NK-92 treated with Interleukin-12 subunit alpha and Interleukin-12 subunit beta, amount 100 ng/mL, for 24 hours (cell line): ENCODE measurements at regions not wholly inside any gene's neighbourhood (a gene's known extent, or its start where the extent isn't known, plus 50 kb on each side); places are given as distances from the start of the nearest gene placed in this dataset.
A peak's percentile ranks its signal among the peaks of the same experiment; 100 is the strongest.
"Not testable (repeated sequence)": the region's sequence is repeated elsewhere in the genome, so short reads cannot be mapped to it uniquely, and the experiment has no call there.

Experiments used
- DNase-seq: peaks from one replicate; lab custom pipeline; 2025; lab: John Stamatoyannopoulos, UW

DNA sequence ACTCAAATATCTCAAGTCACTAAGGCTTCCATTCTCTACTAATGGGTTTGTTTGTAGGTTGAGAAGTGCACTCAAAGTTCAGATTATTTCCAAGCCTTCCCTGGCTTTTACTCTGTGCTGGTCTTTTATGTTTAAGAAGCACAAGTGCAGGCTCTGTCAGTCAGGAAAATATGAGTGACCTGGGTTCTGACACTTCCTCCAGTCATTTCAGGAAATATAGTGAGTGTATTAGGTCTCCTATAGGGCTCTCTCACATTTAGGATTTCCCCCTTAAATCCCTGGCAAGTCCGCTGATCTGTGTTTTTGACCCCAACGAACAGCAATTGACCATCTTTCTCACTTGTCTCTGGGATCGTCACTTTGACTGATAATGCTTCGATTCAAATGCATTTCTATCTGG lies 210.2 kb downstream of the ARPP21 start:
- no peak for DNase-seq

DNA sequence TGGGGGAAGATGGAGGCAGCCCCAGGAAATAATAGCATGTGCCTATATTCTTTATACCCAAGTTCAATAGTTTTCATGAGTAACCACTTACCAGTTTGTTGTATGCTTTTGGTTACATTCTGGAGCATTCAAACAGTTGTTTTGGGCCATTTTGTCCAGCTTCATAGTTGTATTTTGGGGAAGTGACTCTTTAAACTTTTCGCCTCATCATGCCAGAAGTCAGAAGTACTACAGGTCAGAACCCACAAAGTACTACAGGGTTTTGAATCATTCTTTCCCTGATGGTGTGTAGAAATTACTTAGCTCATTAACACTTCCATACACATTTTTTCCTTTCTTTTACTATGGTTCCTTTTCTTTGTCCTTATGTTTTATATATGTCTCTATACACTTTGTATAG lies 210.6 kb downstream of the ARPP21 start:
- DNase-seq: no peak

DNA sequence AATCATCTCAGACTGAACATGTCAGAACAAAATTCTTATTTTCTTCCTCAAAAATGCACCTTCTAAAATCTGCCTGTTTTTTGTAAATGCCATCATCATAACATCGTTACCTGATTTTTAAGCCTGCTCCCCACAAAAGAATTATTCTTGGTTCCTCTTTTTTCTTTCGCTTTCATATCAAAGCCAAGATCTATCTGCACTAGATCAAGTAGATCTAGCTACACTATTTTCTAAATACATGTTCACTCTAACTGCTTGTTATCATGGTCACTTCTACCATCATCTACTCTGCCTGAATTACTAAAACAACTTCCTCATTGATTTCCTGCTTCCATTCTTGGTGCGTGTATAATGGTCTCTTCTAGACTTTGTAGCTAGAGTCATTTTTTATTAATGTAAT lies 217.7 kb downstream of the ARPP21 start:
- DNase-seq: no peak

DNA sequence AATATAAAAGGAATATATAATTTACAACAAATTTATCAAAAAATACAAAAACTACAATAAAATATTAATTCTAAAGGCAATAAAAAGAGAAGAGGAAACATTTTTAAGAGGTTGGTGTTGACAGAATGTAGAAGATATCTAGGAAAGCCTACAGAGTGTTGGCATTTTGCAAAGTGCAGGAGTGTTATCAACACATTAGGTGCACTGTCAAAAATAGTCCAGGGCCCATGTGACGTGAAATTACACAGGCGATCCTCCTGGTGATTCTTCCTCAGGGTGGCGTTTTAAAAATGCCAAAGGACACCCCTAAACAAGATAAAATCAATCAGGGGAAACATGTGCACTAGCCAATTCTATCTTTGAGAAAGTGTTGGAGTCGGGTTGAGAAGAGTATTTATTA lies 222.7 kb downstream of the ARPP21 start:
- no peak for DNase-seq

DNA sequence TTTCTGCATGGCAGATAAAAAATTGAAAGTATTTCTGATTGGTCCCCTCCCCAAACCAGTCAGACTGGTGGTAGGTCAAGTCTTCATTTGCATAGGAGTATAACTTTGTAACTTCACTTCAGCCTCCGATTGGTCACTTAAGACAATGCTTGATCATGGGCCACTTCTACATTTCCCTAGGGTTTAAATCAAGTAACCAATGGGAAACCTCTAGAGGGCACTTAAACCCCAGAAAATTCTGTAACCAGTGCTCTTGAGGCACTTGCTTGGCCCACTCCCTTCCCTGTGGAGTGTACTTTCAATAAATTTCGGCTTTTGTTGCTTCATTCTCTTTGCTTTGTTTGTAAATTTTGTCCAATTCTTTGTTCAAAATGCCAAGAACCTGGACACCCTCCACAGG lies 225.5 kb downstream of the ARPP21 start:
- DNase-seq: no peak

DNA sequence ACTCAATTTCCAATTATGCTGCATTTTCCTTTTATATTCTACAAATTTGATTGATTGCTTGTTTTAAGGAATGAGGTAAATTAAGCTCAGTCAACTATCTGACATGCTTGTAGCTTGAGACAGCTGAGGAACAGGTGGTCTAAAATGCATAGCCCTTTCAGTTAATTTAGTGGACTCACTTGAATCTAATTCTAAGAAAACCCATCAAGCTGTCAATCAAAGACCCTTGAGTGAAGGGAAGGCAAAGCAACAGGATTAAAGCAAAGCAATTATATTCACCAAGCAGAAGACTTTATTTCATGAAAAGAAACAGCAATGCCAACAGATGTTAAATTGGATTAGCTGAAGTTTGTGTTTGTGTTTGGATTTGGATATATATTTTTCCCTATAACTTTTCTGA lies 228.5 kb downstream of the ARPP21 start:
- DNase-seq: no peak

DNA sequence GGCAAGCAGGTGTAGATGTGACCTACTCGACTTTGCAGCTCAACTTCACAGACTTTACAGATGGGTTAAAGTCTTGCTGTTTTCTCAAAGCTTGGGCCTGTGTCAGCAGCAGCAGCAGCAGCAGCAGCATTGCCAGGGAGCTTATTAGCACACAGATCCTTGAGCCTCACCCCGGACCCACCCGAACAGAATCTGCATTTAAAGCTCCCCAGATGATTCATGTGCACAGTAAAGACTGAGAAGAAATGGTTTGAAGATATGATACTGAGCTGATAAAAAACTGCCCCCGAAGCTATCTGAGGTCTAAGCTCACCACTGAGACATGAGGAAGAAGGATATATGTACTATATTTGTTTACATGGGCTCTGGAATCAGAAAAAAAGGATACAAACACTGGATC lies 231.7 kb downstream of the ARPP21 start:
- no peak for DNase-seq

DNA sequence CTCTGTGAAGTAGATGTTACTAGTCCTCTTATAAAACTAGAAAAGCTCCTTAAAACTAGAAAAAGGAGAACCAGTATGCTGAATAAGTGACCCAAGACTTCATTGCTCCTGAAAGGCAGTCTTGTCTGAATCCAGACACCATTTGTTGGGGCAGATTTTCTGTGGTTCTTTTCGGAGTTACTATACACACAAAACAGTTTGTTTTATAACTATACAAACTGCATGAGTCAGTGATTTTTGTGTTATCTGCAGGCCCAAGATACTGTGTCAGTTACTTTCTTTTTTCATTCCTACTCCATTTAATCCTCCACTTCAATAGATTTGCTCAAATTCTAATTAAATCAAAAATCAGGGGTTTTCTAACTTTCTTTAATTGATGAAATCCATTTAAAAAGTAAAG lies 244.6 kb downstream of the ARPP21 start:
- DNase-seq: no peak

DNA sequence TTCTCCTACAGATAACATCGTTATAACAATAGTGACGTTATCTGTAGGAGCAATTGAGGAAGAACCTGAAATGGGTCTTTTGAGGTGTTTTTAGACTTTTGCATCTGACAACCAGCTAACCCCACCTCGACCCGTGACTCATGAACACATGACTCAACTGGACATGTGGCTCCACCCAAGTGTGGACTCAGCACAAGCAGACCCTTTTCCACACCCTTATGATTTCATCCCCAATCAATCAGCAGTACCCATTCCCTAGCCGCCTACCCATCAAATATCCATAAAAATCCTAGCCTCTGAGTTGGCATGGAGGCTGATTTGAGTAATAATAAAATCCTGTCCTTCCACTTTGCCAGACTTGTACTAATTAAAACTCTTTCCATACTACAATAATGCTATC lies 255.4 kb downstream of the ARPP21 start:
- DNase-seq: no peak

DNA sequence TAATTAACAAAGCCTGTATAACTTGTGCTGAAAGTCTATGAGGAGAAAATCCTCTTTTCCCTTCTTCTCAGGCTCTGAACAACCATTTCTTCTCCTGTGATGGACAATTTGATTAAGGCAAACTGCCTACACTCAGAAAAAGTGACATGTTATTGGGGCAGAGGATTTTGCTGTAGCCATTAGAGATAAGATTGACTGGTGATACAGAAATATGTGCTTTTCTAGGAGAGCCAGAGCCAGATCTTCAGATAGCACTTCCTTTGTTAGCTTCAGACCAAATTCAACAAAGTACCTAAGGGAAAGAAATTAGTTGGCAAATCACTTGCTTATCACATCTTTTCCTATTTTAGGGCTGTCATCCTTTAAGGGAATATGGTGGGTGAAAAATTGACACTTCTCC lies 259.9 kb downstream of the ARPP21 start:
- DNase-seq: no peak

DNA sequence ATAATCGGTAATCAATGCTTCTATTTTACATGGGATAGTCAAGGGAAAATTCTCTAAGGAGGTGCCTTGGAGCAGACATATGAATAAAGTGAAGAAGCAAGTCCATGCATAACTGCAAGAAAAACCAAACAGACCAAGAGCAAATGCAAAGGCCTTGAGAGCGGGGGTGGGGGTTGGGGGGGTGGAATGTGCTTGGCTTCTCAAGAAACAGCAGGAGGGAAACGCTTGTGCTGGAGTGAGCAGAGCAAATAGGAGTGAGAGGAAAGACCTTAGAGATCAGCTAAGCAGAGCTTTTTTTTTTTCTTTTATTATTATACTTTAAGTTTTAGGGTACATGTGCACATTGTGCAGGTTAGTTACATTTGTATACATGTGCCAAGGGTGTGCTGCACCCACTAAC lies 260.8 kb downstream of the ARPP21 start:
- DNase-seq: no peak

DNA sequence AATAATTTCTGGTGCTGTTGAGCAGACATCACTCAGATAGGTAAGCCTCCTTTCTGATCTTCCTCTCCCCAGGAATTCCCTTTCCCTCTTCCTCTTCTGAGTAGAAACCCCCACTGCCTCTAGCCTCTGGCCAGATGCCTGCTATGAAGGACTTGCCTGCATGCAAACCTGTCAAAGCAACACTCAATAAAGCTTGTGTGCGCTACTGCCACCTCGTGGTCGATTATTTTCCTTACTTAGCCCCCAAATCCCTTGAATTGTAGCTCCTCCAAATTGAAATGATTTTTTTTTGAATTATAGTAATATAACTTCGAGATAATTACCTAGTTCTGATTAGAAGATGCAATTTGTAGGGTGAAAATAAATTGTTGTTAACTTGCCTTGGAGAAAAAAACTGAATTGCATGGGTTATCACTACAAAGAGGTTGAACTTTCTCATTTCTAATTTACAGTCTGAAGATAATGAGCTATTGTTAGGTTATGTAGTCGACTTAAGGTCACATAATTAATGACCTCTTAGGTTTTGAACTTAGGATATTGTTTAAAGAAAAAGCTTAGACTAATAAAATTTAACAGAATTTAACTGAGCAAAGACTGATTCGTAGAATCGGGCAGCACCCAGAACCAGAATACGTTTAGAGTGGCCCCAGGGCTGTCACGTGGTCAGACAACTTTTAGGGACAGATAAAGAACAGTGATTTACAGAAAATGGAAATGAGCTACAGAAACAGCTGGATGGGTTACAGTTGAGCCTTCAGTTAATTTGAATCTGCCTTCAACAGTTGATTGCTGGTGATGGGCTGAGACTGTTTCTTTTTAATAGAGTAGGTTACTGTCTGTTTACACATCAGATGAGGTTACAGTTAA lies 269.3 kb downstream of the ARPP21 start:
- DNase-seq: peak; percentile 0

DNA sequence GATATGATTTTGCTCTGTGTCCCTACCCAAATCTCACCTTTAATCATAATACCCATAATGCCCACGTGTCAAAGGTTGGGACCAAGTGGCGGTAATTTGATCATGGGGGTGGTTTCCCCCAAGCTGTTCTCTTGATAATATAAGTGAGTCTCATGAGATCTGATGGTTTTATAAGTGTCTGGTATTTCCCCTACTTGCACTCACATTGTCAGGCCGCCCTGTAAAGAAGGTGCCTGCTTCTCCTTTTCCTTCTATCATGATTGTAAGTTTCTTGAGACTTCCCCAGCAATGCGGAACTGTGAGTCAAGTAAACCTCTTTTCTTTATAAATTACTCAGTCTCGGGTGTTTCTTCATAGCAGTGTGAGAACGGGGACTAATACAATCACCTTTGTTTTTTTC lies 279.8 kb downstream of the ARPP21 start:
- DNase-seq: no peak

DNA sequence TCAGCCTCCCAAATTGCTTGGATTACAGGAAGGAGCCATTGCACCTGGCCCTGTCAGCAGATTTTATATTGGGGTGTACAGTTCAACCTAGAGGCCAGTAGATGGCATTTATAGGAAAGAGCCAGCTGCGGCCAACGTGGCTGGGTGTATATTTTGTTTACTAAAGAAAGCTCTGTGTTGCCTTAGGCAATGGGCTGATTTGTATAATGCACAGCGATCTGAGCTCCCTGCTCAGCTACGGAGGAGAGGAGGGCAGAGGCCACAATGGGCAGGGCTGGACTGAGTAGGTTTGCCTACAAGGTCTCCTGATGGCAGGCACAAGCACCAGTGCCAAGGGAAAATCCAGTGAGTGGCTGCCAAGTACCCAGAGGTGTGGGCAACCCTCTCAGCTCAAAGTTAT lies 282.4 kb downstream of the ARPP21 start:
- DNase-seq: no peak

DNA sequence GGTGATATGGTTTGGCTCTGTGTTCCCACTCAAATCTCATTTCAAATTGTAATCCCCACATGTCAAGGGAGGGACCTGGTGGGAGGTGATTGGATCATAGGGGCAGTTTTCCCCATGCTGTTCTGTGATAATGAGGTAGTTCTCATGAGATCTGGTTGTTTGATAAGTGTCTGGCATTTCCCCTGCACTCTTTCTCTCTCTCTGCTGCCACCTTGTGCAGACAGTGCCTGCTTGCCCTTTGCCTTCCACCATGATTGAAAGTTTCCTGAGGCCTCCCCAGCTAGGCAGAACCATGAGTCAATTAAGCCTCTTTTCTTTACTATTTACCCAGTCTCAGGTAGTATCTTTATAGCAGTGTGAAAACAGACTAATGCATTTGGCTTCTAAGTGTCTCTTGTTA lies 284.7 kb downstream of the ARPP21 start:
- not testable (repeated sequence) for DNase-seq

DNA sequence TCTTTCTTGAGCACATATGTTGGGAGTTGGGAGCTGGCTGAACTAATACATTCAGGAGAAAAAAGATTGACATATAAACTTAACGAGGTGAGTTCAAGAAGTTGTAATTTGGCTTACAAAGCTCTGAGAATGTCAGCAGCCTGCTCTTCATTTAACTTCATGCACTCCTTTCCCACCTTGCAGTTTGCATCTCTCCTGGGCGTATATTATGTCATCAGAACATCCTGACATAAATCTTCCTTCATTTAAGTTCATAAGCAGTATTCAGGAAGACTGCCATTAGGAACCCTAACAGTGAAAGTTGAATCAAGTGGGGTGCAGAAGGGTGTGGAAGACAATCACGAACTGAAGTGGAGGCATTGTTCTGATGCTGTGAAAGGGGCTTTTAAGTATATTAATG lies 288.1 kb downstream of the ARPP21 start:
- DNase-seq: no peak

DNA sequence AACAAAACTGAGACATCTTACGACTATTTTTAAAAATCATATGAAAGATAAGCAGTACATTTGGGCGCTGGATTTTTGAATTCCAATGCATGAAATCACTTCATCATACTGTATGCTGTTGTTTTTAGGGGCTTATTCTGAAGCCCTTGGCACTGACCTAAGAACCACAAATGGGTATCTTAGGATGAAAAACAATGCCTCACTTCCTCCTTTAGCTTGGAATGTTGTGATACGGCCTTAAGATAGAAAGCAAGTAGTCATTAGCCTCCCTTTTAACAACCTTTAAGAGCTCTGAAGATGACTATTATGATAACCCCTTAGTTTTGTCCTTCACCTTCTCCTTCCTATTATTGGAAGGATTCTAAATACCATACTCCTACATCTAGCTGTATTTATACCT lies 289.8 kb downstream of the ARPP21 start:
- no peak for DNase-seq

DNA sequence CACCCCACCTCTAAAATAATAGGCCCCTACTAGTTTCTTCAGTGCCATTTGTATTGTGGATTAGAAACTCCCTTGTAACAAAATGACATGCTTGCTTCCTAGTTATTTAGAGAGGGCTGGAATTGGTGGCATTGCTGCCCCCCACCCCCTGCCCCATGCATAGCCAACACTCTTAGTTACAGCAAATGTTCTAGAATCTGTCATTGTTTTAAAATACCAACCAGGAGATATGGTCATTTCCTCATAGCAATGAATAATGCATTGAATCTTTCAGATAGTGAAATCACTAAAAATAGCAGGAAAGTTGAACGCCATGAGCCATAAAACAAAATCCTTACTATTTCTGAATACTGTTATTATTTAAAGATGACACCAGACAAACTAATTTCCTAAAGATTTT lies 292.5 kb downstream of the ARPP21 start:
- no peak for DNase-seq

DNA sequence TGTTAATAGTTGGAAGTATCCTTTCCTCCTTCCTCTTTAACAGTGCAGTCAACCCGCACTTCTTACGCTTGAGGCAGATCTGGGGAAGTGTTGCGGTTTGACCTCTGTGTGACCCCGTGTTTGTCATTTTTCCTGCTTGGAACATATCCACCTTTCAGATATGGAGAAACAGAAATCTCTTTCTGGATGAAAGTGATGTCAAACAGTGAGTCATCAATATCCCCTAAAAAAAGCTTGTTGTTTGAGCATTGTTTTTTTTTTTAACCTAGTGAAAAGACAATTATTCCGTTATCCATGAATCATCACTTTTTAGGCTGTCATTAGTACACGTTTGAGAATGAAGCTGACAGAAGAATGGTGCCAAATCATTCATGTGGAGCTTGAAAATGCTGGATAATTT lies 293.7 kb downstream of the ARPP21 start:
- no peak for DNase-seq

DNA sequence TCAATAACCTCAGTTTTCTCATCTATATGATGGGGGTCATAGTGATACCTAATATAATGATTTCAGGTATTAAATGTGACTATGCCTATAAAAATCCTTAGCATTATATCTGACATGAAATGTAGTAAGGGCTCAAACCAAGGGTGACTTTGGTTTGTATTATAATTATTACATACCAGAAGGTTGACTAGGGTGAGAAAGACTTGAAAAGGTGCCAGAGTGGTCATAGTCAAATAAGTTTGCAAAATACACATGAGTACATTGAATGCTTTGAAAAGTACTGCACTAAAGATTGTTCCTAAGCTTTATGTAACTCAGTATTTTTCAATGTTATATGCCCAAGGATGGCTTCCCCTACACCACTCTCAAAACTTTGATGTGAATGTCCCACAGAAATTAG lies 297.2 kb downstream of the ARPP21 start:
- no peak for DNase-seq

DNA sequence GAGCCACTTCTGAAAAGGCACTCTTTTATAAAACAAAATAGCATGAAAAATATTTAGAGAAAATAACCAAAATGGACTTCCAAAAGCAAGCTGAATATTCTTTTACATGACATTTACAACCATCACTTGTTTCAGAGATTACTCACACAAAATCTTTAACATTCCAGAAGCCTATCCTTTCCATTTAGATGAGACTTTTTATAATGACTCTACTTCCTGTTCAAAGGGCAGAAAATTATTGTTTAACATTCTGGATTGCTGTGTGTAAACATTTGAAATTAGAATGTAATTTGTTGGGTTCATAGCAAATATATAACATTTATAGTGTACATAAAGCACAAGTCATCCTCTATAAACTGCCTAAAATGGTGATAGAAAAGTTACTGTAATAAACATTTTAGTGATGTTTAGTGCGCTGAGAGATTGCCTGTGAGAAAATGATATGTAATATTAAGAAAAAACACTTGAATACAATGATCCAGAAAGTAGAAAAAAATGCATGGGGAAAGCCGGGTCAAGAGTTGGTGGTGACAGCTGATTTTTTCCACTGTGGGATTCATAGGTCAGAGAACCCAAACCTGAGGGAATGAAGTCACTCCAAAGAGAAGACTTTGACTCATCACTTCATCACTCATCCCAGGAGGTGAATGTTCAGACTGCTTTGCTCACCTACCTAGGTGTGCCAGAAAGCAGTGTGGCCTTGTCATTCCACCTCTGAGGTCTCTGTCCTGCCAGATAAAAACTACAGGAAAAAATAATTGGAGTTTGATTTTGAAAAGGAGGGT lies 305.8 kb downstream of the ARPP21 start:
- no peak for DNase-seq

DNA sequence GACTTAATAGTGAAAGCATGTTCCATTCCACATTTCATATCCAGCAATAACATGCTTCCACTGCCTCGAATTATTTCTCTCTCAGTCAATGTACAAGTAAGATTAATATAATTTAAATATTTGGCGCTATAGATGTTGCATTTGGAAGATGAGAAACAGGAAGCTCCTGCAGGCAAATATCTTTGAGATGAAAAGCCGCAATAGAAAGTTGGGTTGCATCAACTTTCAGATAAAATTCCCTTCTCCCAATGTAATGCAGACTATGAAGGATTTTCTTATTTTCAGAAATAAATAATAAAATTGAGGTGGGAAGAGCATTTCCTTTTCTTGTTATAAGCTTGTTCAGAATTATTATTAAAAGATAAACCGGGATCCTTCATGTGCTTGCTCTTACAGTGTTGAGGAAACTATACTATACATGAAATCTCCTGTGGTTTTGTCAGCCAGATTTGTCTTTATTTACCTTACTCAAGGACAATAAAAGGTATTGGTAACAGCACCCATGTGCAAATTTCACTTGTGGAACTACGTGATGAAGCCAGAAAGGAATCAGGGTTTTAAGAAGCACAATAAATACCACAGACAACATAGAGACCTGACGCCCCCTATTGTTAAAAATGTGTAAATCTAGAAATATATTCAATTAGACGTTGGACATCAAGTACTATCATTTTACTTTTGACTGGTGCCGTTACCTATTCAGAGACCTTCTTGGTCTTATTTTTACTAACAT lies 307.0 kb downstream of the ARPP21 start:
- no peak for DNase-seq
